Thyroid gland (tissue), 4 donors: ENCODE measurements at regions not wholly inside any gene's neighbourhood (a gene's known extent, or its start where the extent isn't known, plus 50 kb on each side); places are given as distances from the start of the nearest gene placed in this dataset.

Experiments
- DNase-seq, 2 donors: peaks; one replicate each; pipeline ENCODE4 v3.0.0-alpha.2; 2019
- H3K27ac ChIP-seq, 3 donors: fragments of 200-600 bp; sonication (generic); 1 replicate in 2 of 3; 2 replicates in 1 of 3; pipeline ENCODE4 v1.5.1; 2016 to 2019; ENCODE audit warnings: mild to moderate bottlenecking in 1 of 3, moderate library complexity in 1 of 3
- H3K27me3 ChIP-seq: fragments of 200-600 bp; sonication (generic); one replicate; pipeline ENCODE4 v1.5.1; 2019
- H3K36me3 ChIP-seq, 2 donors: fragments of 200-600 bp; sonication (generic); one replicate each; pipeline ENCODE4 v1.5.1; 2016 to 2019
- H3K4me1 ChIP-seq, 2 donors: fragments of 200-600 bp; sonication (generic); one replicate each; pipeline ENCODE4 v1.5.1; 2017 to 2019
- H3K4me3 ChIP-seq, 3 donors: fragments of 200-600 bp; sonication (generic); replicated peaks in 1 of 3; 1 replicate in 2 of 3; 2 replicates in 1 of 3; pipeline ENCODE4 v1.5.1; 2016; ENCODE audit warnings: mild to moderate bottlenecking in 1 of 3
- H3K9me3 ChIP-seq: fragments of 200-600 bp; sonication (generic); one replicate; pipeline ENCODE4 v1.5.1; 2017
- CTCF ChIP-seq, 6 experiments: fragments of 200-600 bp in 3 of 6; fragments of 450-650 bp in 3 of 6; sonication (generic) in 3 of 6; IDR thresholded peaks; one replicate each; pipeline ENCODE4 v1.5.1; 2016 to 2019; ENCODE audit warnings: antibody characterized with exemption in 6 of 6, mild to moderate bottlenecking in 2 of 6, inconsistent platforms in 1 of 6, moderate library complexity in 1 of 6
- POLR2A ChIP-seq, 2 donors: fragments of 450-650 bp; IDR thresholded peaks; one replicate each; pipeline ENCODE4 v1.6.1; 2017; ENCODE audit warnings: antibody characterized with exemption in 2 of 2, mild to moderate bottlenecking in 2 of 2, moderate library complexity in 1 of 2
- WGBS, 2 donors: methylation state at CpG; one replicate each; pipeline ENCODE4 v1.1.5; 2017; 5-methylcytosine and 5-hydroxymethylcytosine counted together
- intact Hi-C: fragments of 100-400 bp; cut with DNase I; formaldehyde crosslinking; loops from one replicate; pipeline ENCODE4 v1.15.1; 2023

GRCh38 chr15:39332846-39333245 is 248.0 kb upstream of the THBS1 start:
- Histone ChIP-seq H3K9me3 (no peaks in the 10 kb centered on the region), H3K36me3 (no peaks in the 10 kb centered on the region), H3K4me1 (no peaks in the 10 kb centered on the region), H3K4me3 (no peak overlapping the region), H3K27me3 (no peaks in the 10 kb centered on the region), H3K27ac (no peak overlapping the region)
- no peak for DNase-seq
- intact Hi-C loops = no loop called here
- 68 to 70% methylated on average over 5 of the region's 5 CpGs for WGBS, 2 donors
- TF ChIP-seq CTCF (IDR thresholded peaks at IDR 0.05) (no peak), POLR2A (IDR thresholded peaks at IDR 0.05) (no peak)

- no peak overlapping the region for H3K4me3 ChIP-seq
- no peaks in the 10 kb centered on the region for H3K4me1 ChIP-seq
- no peak for DNase-seq
- H3K9me3 ChIP-seq = no peaks in the 10 kb centered on the region
- 88% methylated on average over 3 of the region's 3 CpGs for WGBS, 2 donors
- intact Hi-C loops = no loop called here
- no peaks in the 10 kb centered on the region for H3K27me3 ChIP-seq
- H3K27ac ChIP-seq = no peak overlapping the region
- H3K36me3 ChIP-seq = no peaks in the 10 kb centered on the region
- no peak for TF ChIP-seq CTCF (IDR thresholded peaks at IDR 0.05)
- TF ChIP-seq POLR2A (IDR thresholded peaks at IDR 0.05) = no peak
Measured at GRCh38 chr15:39333393-39333792, 247.5 kb upstream of the THBS1 start.

- H3K36me3 ChIP-seq = no peaks in the 10 kb centered on the region
- intact Hi-C loops = no loop called here
- no peaks in the 10 kb centered on the region for H3K27me3 ChIP-seq
- DNase-seq = no peak
- H3K9me3 ChIP-seq = no peaks in the 10 kb centered on the region
- no peak overlapping the region for H3K4me3 ChIP-seq
- no peak overlapping the region for H3K27ac ChIP-seq
- 88 to 91% methylated on average over 4 of the region's 4 CpGs for WGBS, 2 donors
- H3K4me1 ChIP-seq = no peaks in the 10 kb centered on the region
- TF ChIP-seq CTCF (IDR thresholded peaks at IDR 0.05) (no peak), POLR2A (IDR thresholded peaks at IDR 0.05) (no peak)
Measured at GRCh38 chr15:39333896-39334295, 247.0 kb upstream of the THBS1 start.

GRCh38 chr15:39336926-39337325 is 244.0 kb upstream of the THBS1 start:
- no peak overlapping the region for H3K4me3 ChIP-seq
- no peak for DNase-seq
- WGBS, 2 donors = 71 to 78% methylated on average over 5 of the region's 5 CpGs
- TF ChIP-seq CTCF (IDR thresholded peaks at IDR 0.05) = no peak
- no peak for TF ChIP-seq POLR2A (IDR thresholded peaks at IDR 0.05)
- no peaks in the 10 kb centered on the region for H3K9me3 ChIP-seq
- no peaks in the 10 kb centered on the region for H3K4me1 ChIP-seq
- no peaks in the 10 kb centered on the region for H3K36me3 ChIP-seq
- H3K27ac ChIP-seq = no peak overlapping the region
- no peaks in the 10 kb centered on the region for H3K27me3 ChIP-seq
- intact Hi-C loops = no loop called here

- TF ChIP-seq CTCF (IDR thresholded peaks at IDR 0.05) (no peak), POLR2A (IDR thresholded peaks at IDR 0.05) (no peak)
- H3K9me3 ChIP-seq = no peaks in the 10 kb centered on the region
- H3K4me3 ChIP-seq = no peak overlapping the region
- intact Hi-C loops = no loop called here
- no peaks in the 10 kb centered on the region for H3K27me3 ChIP-seq
- H3K27ac ChIP-seq = no peak overlapping the region
- WGBS, 2 donors = 85 to 95% methylated on average over 4 of the region's 4 CpGs
- DNase-seq = no peak
- H3K36me3 ChIP-seq = no peaks in the 10 kb centered on the region
- no peaks in the 10 kb centered on the region for H3K4me1 ChIP-seq
Measured at GRCh38 chr15:39338251-39338650, 242.6 kb upstream of the THBS1 start.
